ENCODE measurements at regions not wholly inside any gene's neighbourhood (a gene's known extent, or its start where the extent isn't known, plus 50 kb on each side); places are given as distances from the start of the nearest gene placed in this dataset.

- H3K9me3 ChIP-seq (ENCODE audit: low read length) = no peaks in the 10 kb centered on the region
- no peak overlapping the region for H3K4me2 ChIP-seq (ENCODE audit: low read length)
- no peak overlapping the region for H2AFZ ChIP-seq (ENCODE audit: low read depth, low read length)
- TF ChIP-seq EZH2 (IDR thresholded peaks at IDR 0.05; ENCODE audit: borderline replicate concordance, insufficient read depth, low read length, poor library complexity, severe bottlenecking) (no peak), EP300 (conservative IDR thresholded peaks at IDR 0.05; ENCODE audit: poor library complexity, severe bottlenecking) (no peak), POLR2AphosphoS5 (IDR thresholded peaks at IDR 0.05) (no peak), REST (IDR thresholded peaks at IDR 0.05; ENCODE audit: borderline replicate concordance) (no peak), RAD21 (conservative IDR thresholded peaks at IDR 0.05) (no peak), TAF1 (IDR thresholded peaks at IDR 0.05; ENCODE audit: low read depth) (no peak), SMC3 (conservative IDR thresholded peaks at IDR 0.05; ENCODE audit: poor library complexity) (no peak), MXI1 (conservative IDR thresholded peaks at IDR 0.05; ENCODE audit: poor library complexity, severe bottlenecking) (no peak)
- TF ChIP-seq, protein P1, sequence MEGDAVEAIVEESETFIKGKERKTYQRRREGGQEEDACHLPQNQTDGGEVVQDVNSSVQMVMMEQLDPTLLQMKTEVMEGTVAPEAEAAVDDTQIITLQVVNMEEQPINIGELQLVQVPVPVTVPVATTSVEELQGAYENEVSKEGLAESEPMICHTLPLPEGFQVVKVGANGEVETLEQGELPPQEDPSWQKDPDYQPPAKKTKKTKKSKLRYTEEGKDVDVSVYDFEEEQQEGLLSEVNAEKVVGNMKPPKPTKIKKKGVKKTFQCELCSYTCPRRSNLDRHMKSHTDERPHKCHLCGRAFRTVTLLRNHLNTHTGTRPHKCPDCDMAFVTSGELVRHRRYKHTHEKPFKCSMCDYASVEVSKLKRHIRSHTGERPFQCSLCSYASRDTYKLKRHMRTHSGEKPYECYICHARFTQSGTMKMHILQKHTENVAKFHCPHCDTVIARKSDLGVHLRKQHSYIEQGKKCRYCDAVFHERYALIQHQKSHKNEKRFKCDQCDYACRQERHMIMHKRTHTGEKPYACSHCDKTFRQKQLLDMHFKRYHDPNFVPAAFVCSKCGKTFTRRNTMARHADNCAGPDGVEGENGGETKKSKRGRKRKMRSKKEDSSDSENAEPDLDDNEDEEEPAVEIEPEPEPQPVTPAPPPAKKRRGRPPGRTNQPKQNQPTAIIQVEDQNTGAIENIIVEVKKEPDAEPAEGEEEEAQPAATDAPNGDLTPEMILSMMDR (IDR thresholded peaks at IDR 0.05; ENCODE audit: poor library complexity, severe bottlenecking) = no peak
- H3K27ac ChIP-seq (ENCODE audit: low read length) = no peak overlapping the region
- no peak overlapping the region for H3K9ac ChIP-seq (ENCODE audit: low read length)
- no peaks in the 10 kb centered on the region for H3K79me2 ChIP-seq (replicated peaks; ENCODE audit: insufficient read depth, low read length)
- H3K4me3 ChIP-seq (ENCODE audit: low read length) = no peak overlapping the region
- H3K9me2 ChIP-seq (ENCODE audit: insufficient read depth, low read length) = no peaks in the 10 kb centered on the region
- no peaks in the 10 kb centered on the region for H3K27me3 ChIP-seq (ENCODE audit: insufficient read depth, low read depth, low read length)
- no peaks in the 10 kb centered on the region for H4K20me1 ChIP-seq (ENCODE audit: insufficient read depth)
- H3K36me3 ChIP-seq (ENCODE audit: insufficient read depth, low read length) = no peaks in the 10 kb centered on the region
- no peaks in the 10 kb centered on the region for H3F3A ChIP-seq (ENCODE audit: insufficient read depth, low read length, poor library complexity, severe bottlenecking)
These were observed 501.7 kb upstream of the JARID2 start for GRCh38 chr6:14744212-14744556.

DNA sequence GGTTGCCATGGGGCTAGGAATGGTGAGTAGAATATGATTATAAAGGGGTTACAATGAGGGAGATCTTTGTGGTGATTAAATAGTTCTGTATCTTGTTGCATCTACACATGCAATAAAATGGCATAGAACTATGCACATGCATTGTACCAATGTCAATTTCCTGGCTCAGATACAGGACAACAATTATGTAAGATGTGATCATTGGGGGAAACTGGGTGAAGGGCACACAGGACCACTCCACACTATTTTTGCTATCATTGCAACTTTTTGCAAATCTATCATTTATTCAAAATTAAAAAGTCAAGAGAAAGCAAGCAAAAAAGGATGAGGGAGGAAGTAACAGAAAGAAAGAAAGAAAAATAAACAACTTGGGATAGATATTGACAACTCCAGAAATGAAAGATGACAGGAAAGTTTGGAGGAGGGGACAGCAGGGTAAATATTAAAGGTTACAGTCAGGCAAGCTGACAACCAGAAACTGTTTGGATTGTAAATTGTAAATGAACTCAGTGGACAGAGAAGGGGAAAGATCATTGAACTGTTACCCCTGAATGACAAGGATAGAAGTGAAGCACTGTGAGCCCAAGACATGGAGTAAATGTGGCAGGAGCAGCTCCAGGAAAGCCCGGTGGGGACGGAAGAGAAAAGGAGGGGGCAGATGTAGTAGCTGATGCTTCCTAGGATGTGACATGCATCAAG, 499.6 kb upstream of the JARID2 start:
- no peaks in the 10 kb centered on the region for H3K27me3 ChIP-seq (ENCODE audit: insufficient read depth, low read depth, low read length)
- H3K4me3 ChIP-seq (ENCODE audit: low read length) = no peak overlapping the region
- H3K27ac ChIP-seq (ENCODE audit: low read length) = no peak overlapping the region
- H4K20me1 ChIP-seq (ENCODE audit: insufficient read depth) = no peaks in the 10 kb centered on the region
- no peaks in the 10 kb centered on the region for H3K36me3 ChIP-seq (ENCODE audit: insufficient read depth, low read length)
- no peaks in the 10 kb centered on the region for H3K9me3 ChIP-seq (ENCODE audit: low read length)
- H2AFZ ChIP-seq (ENCODE audit: low read depth, low read length) = no peak overlapping the region
- no peaks in the 10 kb centered on the region for H3F3A ChIP-seq (ENCODE audit: insufficient read depth, low read length, poor library complexity, severe bottlenecking)
- no peak overlapping the region for H3K9ac ChIP-seq (ENCODE audit: low read length)
- no peak for TF ChIP-seq RAD21 (conservative IDR thresholded peaks at IDR 0.05)
- TF ChIP-seq EZH2 (IDR thresholded peaks at IDR 0.05; ENCODE audit: borderline replicate concordance, insufficient read depth, low read length, poor library complexity, severe bottlenecking) = no peak
- TF ChIP-seq, protein P1 (IDR thresholded peaks at IDR 0.05; ENCODE audit: poor library complexity, severe bottlenecking) = no peak
- H3K4me2 ChIP-seq (ENCODE audit: low read length) = no peak overlapping the region
- no peaks in the 10 kb centered on the region for H3K79me2 ChIP-seq (replicated peaks; ENCODE audit: insufficient read depth, low read length)
- H3K9me2 ChIP-seq (ENCODE audit: insufficient read depth, low read length) = no peaks in the 10 kb centered on the region
